Mesenchymal stem cell (in vitro differentiated cells and primary cell): ENCODE measurements at regions not wholly inside any gene's neighbourhood (a gene's known extent, or its start where the extent isn't known, plus 50 kb on each side); places are given as distances from the start of the nearest gene placed in this dataset.
A peak's percentile ranks its signal among the peaks of the same experiment; 100 is the strongest.

ENCODE experiments used
- DNase-seq: peaks from one replicate; pipeline ENCODE4 v3.0.0-alpha.2; 2013
- H2AFZ ChIP-seq: one replicate; pipeline ENCODE4 v1.6.1; 2013; ENCODE audit warnings: low read depth, mild to moderate bottlenecking, control low read depth, inconsistent platforms, low read length, moderate library complexity
- H2AK5ac ChIP-seq: 2 replicates; pipeline ENCODE4 v1.6.1; 2013; ENCODE audit warnings: low read length, moderate library complexity, mild to moderate bottlenecking, inconsistent platforms; ENCODE audit not compliant: severe bottlenecking
- H2BK120ac ChIP-seq: one replicate; pipeline ENCODE4 v1.6.1; 2013; ENCODE audit warnings: low read depth, mild to moderate bottlenecking, inconsistent platforms, low read length, moderate library complexity
- H2BK12ac ChIP-seq, 2 experiments: one replicate each; pipeline ENCODE4 v1.6.1; 2013; ENCODE audit warnings: inconsistent platforms in 2 of 2, low read length in 2 of 2, mild to moderate bottlenecking in 2 of 2, moderate library complexity in 2 of 2, control low read depth in 1 of 2
- H2BK15ac ChIP-seq: one replicate; pipeline ENCODE4 v1.6.1; 2013; ENCODE audit warnings: mild to moderate bottlenecking, low read depth, inconsistent platforms; ENCODE audit not compliant: poor library complexity, severe bottlenecking
- H2BK5ac ChIP-seq: 2 replicates; pipeline ENCODE4 v1.6.1; 2013; ENCODE audit warnings: low read depth, mild to moderate bottlenecking, low read length, control low read depth, inconsistent platforms; ENCODE audit not compliant: poor library complexity, severe bottlenecking
- H3K14ac ChIP-seq, 2 experiments: one replicate each; pipeline ENCODE4 v1.6.1; 2013; ENCODE audit warnings: inconsistent platforms in 2 of 2, low read length in 2 of 2, control low read depth in 1 of 2, mild to moderate bottlenecking in 1 of 2, moderate library complexity in 1 of 2
- H3K18ac ChIP-seq, 2 experiments: one replicate each; pipeline ENCODE4 v1.6.1; 2013; ENCODE audit warnings: inconsistent platforms in 2 of 2, low read length in 2 of 2, control low read depth in 1 of 2, low read depth in 1 of 2, mild to moderate bottlenecking in 1 of 2
- H3K23ac ChIP-seq, 2 experiments: one replicate each; pipeline ENCODE4 v1.6.1; 2013; ENCODE audit warnings: inconsistent platforms in 2 of 2, low read length in 2 of 2, mild to moderate bottlenecking in 2 of 2, moderate library complexity in 2 of 2, control low read depth in 1 of 2
- H3K27ac ChIP-seq: 2 replicates; pipeline ENCODE4 v1.5.1; 2013; ENCODE audit warnings: mild to moderate bottlenecking, moderate library complexity, low read length, control low read depth, inconsistent platforms; ENCODE audit not compliant: poor library complexity, severe bottlenecking
- H3K27me3 ChIP-seq, 2 experiments: 2 replicates each; pipeline versions ENCODE4 v1.6.1 to v1.7.0; 2013; ENCODE audit warnings: low read length in 2 of 2, mild to moderate bottlenecking in 2 of 2, moderate library complexity in 2 of 2, control low read depth in 1 of 2, inconsistent platforms in 1 of 2; ENCODE audit not compliant: control insufficient read depth in 1 of 2, insufficient read depth in 1 of 2
- H3K36me3 ChIP-seq, 2 experiments: 2 replicates each; pipeline versions ENCODE4 v1.6.1 to v1.7.0; 2013; ENCODE audit warnings: low read length in 2 of 2, control low read depth in 1 of 2, inconsistent platforms in 1 of 2, low read depth in 1 of 2, mild to moderate bottlenecking in 1 of 2; ENCODE audit not compliant: insufficient read depth in 2 of 2, control insufficient read depth in 1 of 2
- H3K4ac ChIP-seq, 2 experiments: one replicate each; pipeline ENCODE4 v1.6.1; 2013; ENCODE audit warnings: inconsistent platforms in 2 of 2, low read length in 2 of 2, mild to moderate bottlenecking in 2 of 2, moderate library complexity in 2 of 2, control low read depth in 1 of 2, low read depth in 1 of 2
- H3K4me1 ChIP-seq: 2 replicates; pipeline ENCODE4 v1.6.1; 2013; ENCODE audit warnings: low read depth, low read length, control low read depth; ENCODE audit not compliant: control insufficient read depth, insufficient read depth
- H3K4me2 ChIP-seq: 2 replicates; pipeline ENCODE4 v1.6.1; 2013; ENCODE audit warnings: low read length, mild to moderate bottlenecking, inconsistent platforms; ENCODE audit not compliant: poor library complexity, severe bottlenecking
- H3K4me3 ChIP-seq, 2 experiments: 2 replicates each; pipeline versions ENCODE4 v1.5.1 to v1.7.0; 2013; ENCODE audit warnings: low read length in 2 of 2, mild to moderate bottlenecking in 2 of 2, control low read depth in 1 of 2, low read depth in 1 of 2; ENCODE audit not compliant: insufficient read depth in 1 of 2
- H3K79me1 ChIP-seq: replicated peaks from 2 replicates; pipeline ENCODE4 v1.6.1; 2013; ENCODE audit warnings: mild to moderate bottlenecking, control low read depth, low read length, inconsistent platforms; ENCODE audit not compliant: poor library complexity, severe bottlenecking
- H3K9ac ChIP-seq: 2 replicates; pipeline ENCODE4 v1.7.0; 2013; ENCODE audit warnings: mild to moderate bottlenecking, low read length, moderate library complexity
- H3K9me3 ChIP-seq: 2 replicates; pipeline ENCODE4 v1.7.0; 2013; ENCODE audit warnings: mild to moderate bottlenecking, low read length; ENCODE audit not compliant: control insufficient read depth
- H4K8ac ChIP-seq: one replicate; pipeline ENCODE4 v1.6.1; 2013; ENCODE audit warnings: inconsistent platforms, mild to moderate bottlenecking, low read length, moderate library complexity
- H4K91ac ChIP-seq: one replicate; pipeline ENCODE4 v1.6.1; 2013; ENCODE audit warnings: mild to moderate bottlenecking, low read length, inconsistent platforms
- WGBS: methylation state at CpG from one replicate; pipeline ENCODE4 v1.1.7; 2013; ENCODE audit warnings: mixed read lengths; 5-methylcytosine and 5-hydroxymethylcytosine counted together

DNA sequence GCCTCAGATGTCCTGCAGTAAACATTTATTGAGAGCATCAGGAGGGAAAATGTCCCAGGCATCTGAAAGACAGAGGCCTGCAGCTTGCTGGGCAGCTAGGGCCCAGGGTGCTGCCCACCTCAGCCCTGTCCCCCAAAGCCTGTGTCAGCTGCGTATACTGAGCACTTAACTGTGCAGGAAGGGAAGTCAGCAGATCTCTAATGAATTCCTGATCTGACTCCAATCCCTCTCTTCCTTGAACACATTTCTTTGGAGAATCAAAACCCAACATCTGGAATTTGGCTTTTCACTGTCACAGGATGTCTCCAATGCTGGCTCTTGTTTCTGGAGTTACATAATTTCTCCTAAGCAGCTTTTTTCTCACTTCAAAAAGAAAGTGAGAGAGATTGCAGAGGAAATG lies 364.7 kb upstream of the NFE2L3 start:
- Histone ChIP-seq H4K8ac (peak overlapping the region; percentile 88), H2AFZ (peak overlapping the region; percentile 51), H2BK5ac (no peak overlapping the region), H4K91ac (no peak overlapping the region), H3K36me3 (no peaks in the 10 kb centered on the region), H3K9ac (peak overlapping the region; percentile 18), H2AK5ac (no peak overlapping the region), H2BK120ac (no peak overlapping the region), H3K27ac (no peak overlapping the region), H2BK12ac (peak overlapping the region in 1 of 2 experiments; percentile 7), H3K4me2 (no peak overlapping the region), H2BK15ac (no peak overlapping the region), H3K18ac (peak overlapping the region in 1 of 2 experiments; percentile 52), H3K4ac (no peak overlapping the region), H3K27me3 (no peaks in the 10 kb centered on the region), H3K23ac (no peak overlapping the region), H3K4me1 (peaks cover 1% of the 10 kb centered on the region), H3K9me3 (no peaks in the 10 kb centered on the region), H3K79me1 (no peaks in the 10 kb centered on the region), H3K4me3 (no peak overlapping the region), H3K14ac (no peak overlapping the region)
- 43% methylated on average over 1 of the region's 1 CpG for WGBS
- no peak for DNase-seq

GRCh38 chr7:25788371-25788770 lies 363.6 kb upstream of the NFE2L3 start:
- no peak overlapping the region for H3K4ac ChIP-seq
- H3K9ac ChIP-seq: no peak overlapping the region
- no peaks in the 10 kb centered on the region for H3K9me3 ChIP-seq
- no peak overlapping the region for H2AK5ac ChIP-seq
- peaks cover 1% of the 10 kb centered on the region for H3K4me1 ChIP-seq
- H2BK5ac ChIP-seq: no peak overlapping the region
- H3K14ac ChIP-seq: no peak overlapping the region
- no peak overlapping the region for H3K18ac ChIP-seq
- H3K27ac ChIP-seq: no peak overlapping the region
- no peak overlapping the region for H4K91ac ChIP-seq
- H2BK120ac ChIP-seq: no peak overlapping the region
- no peak overlapping the region for H3K4me2 ChIP-seq
- H3K4me3 ChIP-seq: no peak overlapping the region
- no peak overlapping the region for H3K23ac ChIP-seq
- H3K27me3 ChIP-seq: no peaks in the 10 kb centered on the region
- peak overlapping the region in 1 of 2 experiments; percentile 57 for H2BK12ac ChIP-seq
- DNase-seq: no peak
- H2AFZ ChIP-seq: no peak overlapping the region
- no peak overlapping the region for H2BK15ac ChIP-seq
- H4K8ac ChIP-seq: no peak overlapping the region
- no peaks in the 10 kb centered on the region for H3K36me3 ChIP-seq
- no peaks in the 10 kb centered on the region for H3K79me1 ChIP-seq

DNA sequence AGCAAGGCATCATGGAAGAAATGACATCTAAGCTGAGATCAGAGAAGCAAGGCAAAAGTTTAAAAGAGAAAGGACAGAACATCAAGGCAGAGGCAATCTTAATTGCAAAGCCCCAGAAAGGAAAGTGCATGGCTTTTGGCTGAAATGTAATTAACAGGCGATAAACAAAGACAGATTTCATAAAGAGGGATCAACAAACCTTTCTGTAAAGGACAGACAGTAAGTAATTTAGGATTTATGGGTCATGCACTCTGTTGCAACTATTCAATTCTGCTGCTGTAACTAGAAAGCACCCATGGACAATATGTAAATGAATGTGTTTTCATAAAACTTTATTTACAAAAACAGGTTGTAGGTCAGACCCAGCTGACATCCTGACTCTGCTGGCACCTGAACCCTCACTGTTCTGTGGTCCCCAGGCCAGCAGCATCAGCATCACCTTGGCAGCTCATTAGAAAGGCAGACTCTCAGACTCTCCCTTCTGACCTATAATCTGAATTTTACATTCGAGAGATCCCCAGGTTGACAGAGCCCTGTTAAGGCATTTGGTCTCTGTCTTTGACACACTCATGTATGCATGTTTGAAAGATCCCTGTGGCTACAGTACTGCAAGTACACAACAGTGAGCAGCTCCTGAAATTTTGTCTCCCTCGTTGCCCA lies 362.9 kb upstream of the NFE2L3 start:
- Histone ChIP-seq H3K14ac (no peak overlapping the region), H2AFZ (no peak overlapping the region), H2BK5ac (no peak overlapping the region), H3K36me3 (no peaks in the 10 kb centered on the region), H4K8ac (no peak overlapping the region), H3K18ac (no peak overlapping the region), H3K4me3 (no peak overlapping the region), H2BK15ac (no peak overlapping the region), H3K9ac (no peak overlapping the region), H3K9me3 (no peaks in the 10 kb centered on the region), H3K27me3 (no peaks in the 10 kb centered on the region), H4K91ac (no peak overlapping the region), H3K23ac (no peak overlapping the region), H3K79me1 (no peaks in the 10 kb centered on the region), H2BK120ac (no peak overlapping the region), H2AK5ac (no peak overlapping the region), H3K4ac (no peak overlapping the region), H3K27ac (no peak overlapping the region), H3K4me1 (peaks cover 1% of the 10 kb centered on the region), H2BK12ac (no peak overlapping the region), H3K4me2 (no peak overlapping the region)
- no peak for DNase-seq
- 100% methylated on average over 2 of the region's 3 CpGs for WGBS

GRCh38 chr7:25789701-25790640 lies 362.0 kb upstream of the NFE2L3 start:
- H3K79me1 ChIP-seq: no peaks in the 10 kb centered on the region
- no peak overlapping the region for H2BK12ac ChIP-seq
- H4K8ac ChIP-seq: no peak overlapping the region
- no peak overlapping the region for H3K18ac ChIP-seq
- H2BK120ac ChIP-seq: no peak overlapping the region
- peaks cover 1% of the 10 kb centered on the region for H3K4me1 ChIP-seq
- no peak overlapping the region for H4K91ac ChIP-seq
- H3K27me3 ChIP-seq: no peaks in the 10 kb centered on the region
- no peak overlapping the region for H3K9ac ChIP-seq
- no peak overlapping the region for H2BK5ac ChIP-seq
- H3K4me2 ChIP-seq: no peak overlapping the region
- H2AK5ac ChIP-seq: no peak overlapping the region
- no peak overlapping the region for H3K27ac ChIP-seq
- H2BK15ac ChIP-seq: no peak overlapping the region
- no peak overlapping the region for H2AFZ ChIP-seq
- DNase-seq: peak; percentile 12
- H3K9me3 ChIP-seq: no peaks in the 10 kb centered on the region
- 67% methylated on average over 13 of the region's 13 CpGs for WGBS
- no peak overlapping the region for H3K4ac ChIP-seq
- H3K4me3 ChIP-seq: no peak overlapping the region
- H3K36me3 ChIP-seq: no peaks in the 10 kb centered on the region
- H3K14ac ChIP-seq: no peak overlapping the region
- H3K23ac ChIP-seq: no peak overlapping the region
